ENCODE measurements at regions not wholly inside any gene's neighbourhood (a gene's known extent, or its start where the extent isn't known, plus 50 kb on each side); places are given as distances from the start of the nearest gene placed in this dataset.

GRCh38 chr3:11953778-11954177 lies 50.4 kb upstream of the SYN2 start:
- no peak for TF ChIP-seq CTCF (IDR thresholded peaks at IDR 0.05; ENCODE audit: insufficient read depth, low read depth, low read length)
- no peak for TF ChIP-seq EZH2 (IDR thresholded peaks at IDR 0.05; ENCODE audit: insufficient read depth, low read length)
